Activated B cell treated with CpG ODN at 0.5 μM for 24 hours (primary cell): ENCODE measurements at regions not wholly inside any gene's neighbourhood (a gene's known extent, or its start where the extent isn't known, plus 50 kb on each side); places are given as distances from the start of the nearest gene placed in this dataset.

Experiments used
- ATAC-seq: fragments of 200-7000 bp; cut with Tn5 transposase; one replicate; pipeline ENCODE4 v1.10.0; 2021; ENCODE audit warnings: low read depth, mild to moderate bottlenecking, moderate library complexity
- CTCF ChIA-PET: fragments of 350-600 bp; sonication (Branson Sonifier 250); formaldehyde crosslinking; loops from one replicate; lab custom pipeline; 2021; ENCODE audit warnings: antibody characterized with exemption; lab: Charles Lee
- POLR2A ChIA-PET: fragments of 350-600 bp; sonication (Branson Sonifier 250); formaldehyde crosslinking; loops from one replicate; lab custom pipeline; 2021; ENCODE audit warnings: antibody characterized with exemption; lab: Charles Lee
- DNase-seq: peaks from one replicate; pipeline ENCODE4 v3.0.0; 2022
- H3K27ac Mint-ChIP-seq: one replicate; pipeline ENCODE4 v1.8.0; 2020; ENCODE audit warnings: mixed read lengths
- H3K27me3 Mint-ChIP-seq: one replicate; pipeline ENCODE4 v1.8.0; 2021; ENCODE audit warnings: mixed read lengths
- H3K36me3 Mint-ChIP-seq: one replicate; pipeline ENCODE4 v1.8.0; 2021; ENCODE audit warnings: low read depth, mixed read lengths
- H3K4me1 Mint-ChIP-seq: one replicate; pipeline ENCODE4 v1.8.0; 2021; ENCODE audit warnings: mixed read lengths
- H3K4me3 Mint-ChIP-seq: one replicate; pipeline ENCODE4 v1.8.0; 2020; ENCODE audit warnings: mild to moderate bottlenecking, mixed read lengths
- H3K9me3 Mint-ChIP-seq: one replicate; pipeline ENCODE4 v1.8.0; 2020; ENCODE audit warnings: mixed read lengths
- intact Hi-C: fragments of 100-400 bp; cut with micrococcal nuclease; formaldehyde crosslinking; loops from one replicate; pipeline ENCODE4 v1.15.1; 2024
- TF ChIP-seq, protein P1 (sequence below): fragments of 200-600 bp; IDR thresholded peaks from one replicate; pipeline ENCODE4 v1.8.0; 2022; ENCODE audit warnings: antibody characterized with exemption, mild to moderate bottlenecking

DNA sequence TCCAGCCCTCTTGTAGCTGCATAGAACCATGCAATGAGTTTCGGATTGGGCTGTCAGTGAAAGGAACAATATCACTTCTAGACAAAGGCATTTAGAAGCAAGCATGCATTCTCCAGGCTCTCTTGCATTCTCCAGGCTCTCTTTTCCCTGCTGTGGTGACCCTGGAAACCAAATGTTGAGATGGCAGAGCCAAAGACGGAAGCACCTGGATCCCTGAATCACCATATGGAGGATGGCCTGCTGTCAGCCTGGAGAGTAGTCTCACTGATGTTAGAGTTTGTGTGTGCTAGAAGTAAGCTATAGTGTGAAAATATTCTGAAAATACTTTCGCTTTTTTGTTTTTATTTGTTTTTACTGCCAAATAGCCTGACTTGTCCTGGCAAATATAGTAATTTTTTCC is 203.9 kb downstream of the C1D start:
- no peaks in the 10 kb centered on the region for H3K9me3 Mint-ChIP-seq
- TF ChIP-seq, protein P1, sequence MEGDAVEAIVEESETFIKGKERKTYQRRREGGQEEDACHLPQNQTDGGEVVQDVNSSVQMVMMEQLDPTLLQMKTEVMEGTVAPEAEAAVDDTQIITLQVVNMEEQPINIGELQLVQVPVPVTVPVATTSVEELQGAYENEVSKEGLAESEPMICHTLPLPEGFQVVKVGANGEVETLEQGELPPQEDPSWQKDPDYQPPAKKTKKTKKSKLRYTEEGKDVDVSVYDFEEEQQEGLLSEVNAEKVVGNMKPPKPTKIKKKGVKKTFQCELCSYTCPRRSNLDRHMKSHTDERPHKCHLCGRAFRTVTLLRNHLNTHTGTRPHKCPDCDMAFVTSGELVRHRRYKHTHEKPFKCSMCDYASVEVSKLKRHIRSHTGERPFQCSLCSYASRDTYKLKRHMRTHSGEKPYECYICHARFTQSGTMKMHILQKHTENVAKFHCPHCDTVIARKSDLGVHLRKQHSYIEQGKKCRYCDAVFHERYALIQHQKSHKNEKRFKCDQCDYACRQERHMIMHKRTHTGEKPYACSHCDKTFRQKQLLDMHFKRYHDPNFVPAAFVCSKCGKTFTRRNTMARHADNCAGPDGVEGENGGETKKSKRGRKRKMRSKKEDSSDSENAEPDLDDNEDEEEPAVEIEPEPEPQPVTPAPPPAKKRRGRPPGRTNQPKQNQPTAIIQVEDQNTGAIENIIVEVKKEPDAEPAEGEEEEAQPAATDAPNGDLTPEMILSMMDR, result no peak
- DNase-seq (no peak), ATAC-seq (no peak)
- CTCF ChIA-PET, result interaction anchor here (1.2 kb wide), 1 partner anchor 13 kb away, joined by 4 read pairs; no protein-coding TSS in a partner anchor
- POLR2A ChIA-PET, result no interaction called here
- no peak overlapping the region for H3K4me3 Mint-ChIP-seq
- intact Hi-C loops, result no loop called here
- no peak overlapping the region for H3K27ac Mint-ChIP-seq
- H3K36me3 Mint-ChIP-seq, result no peaks in the 10 kb centered on the region
- H3K27me3 Mint-ChIP-seq, result peaks cover 11% of the 10 kb centered on the region
- H3K4me1 Mint-ChIP-seq, result no peaks in the 10 kb centered on the region

DNA sequence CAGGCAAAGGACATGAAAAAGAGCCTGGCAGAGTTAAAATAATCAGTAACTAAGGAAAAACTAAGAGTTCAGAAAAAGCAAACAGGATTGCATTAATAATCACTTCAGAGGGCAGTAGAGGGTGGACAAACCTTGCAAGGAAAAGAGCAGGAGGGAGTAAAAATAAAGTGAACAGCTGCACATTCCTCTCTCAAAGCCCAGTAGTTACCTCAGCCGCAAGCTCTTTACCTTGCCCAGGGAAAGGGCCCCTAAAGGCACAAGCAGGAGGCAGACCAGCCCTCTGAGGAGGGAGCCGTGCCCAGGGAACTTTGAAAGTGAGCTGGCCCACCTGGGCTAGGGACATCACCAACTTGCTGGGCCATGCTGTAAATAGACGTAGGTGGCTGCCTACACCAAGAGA is 196.9 kb downstream of the C1D start:
- TF ChIP-seq, protein P1, result no peak
- ChIA-PET POLR2A (no interaction called here), CTCF (no interaction called here)
- intact Hi-C loops, result no loop called here
- H3K4me3 Mint-ChIP-seq, result no peak overlapping the region
- no peaks in the 10 kb centered on the region for H3K4me1 Mint-ChIP-seq
- ATAC-seq, result no peak
- H3K36me3 Mint-ChIP-seq, result no peaks in the 10 kb centered on the region
- peaks cover 27% of the 10 kb centered on the region for H3K27me3 Mint-ChIP-seq
- H3K9me3 Mint-ChIP-seq, result no peaks in the 10 kb centered on the region
- no peak overlapping the region for H3K27ac Mint-ChIP-seq
- no peak for DNase-seq

DNA sequence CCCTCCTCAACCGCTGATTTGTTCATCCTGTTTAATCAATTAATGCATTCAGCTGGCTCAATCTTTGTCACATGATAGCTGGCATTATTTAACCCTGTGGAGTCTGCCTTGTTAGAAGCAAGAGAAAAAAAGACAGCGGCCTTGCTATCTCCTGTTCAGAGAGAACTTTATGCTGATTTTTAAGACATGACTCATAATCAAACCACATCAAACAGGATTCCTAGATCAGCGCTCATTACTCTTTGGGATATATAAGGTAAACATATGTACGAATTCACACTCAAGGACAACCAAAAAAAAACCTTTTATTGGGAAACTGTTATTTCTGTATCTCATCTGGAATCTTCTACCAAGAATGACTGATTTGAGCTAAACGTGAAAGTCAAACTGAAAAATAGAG is 195.1 kb downstream of the C1D start:
- Mint-ChIP-seq H3K27me3 (peaks cover 26% of the 10 kb centered on the region), H3K36me3 (no peaks in the 10 kb centered on the region), H3K27ac (no peak overlapping the region), H3K9me3 (no peaks in the 10 kb centered on the region), H3K4me3 (no peak overlapping the region), H3K4me1 (no peaks in the 10 kb centered on the region)
- ATAC-seq (no peak), DNase-seq (no peak)
- ChIA-PET POLR2A (no interaction called here), CTCF (no interaction called here)
- intact Hi-C loops, result no loop called here
- TF ChIP-seq, protein P1, result no peak

DNA sequence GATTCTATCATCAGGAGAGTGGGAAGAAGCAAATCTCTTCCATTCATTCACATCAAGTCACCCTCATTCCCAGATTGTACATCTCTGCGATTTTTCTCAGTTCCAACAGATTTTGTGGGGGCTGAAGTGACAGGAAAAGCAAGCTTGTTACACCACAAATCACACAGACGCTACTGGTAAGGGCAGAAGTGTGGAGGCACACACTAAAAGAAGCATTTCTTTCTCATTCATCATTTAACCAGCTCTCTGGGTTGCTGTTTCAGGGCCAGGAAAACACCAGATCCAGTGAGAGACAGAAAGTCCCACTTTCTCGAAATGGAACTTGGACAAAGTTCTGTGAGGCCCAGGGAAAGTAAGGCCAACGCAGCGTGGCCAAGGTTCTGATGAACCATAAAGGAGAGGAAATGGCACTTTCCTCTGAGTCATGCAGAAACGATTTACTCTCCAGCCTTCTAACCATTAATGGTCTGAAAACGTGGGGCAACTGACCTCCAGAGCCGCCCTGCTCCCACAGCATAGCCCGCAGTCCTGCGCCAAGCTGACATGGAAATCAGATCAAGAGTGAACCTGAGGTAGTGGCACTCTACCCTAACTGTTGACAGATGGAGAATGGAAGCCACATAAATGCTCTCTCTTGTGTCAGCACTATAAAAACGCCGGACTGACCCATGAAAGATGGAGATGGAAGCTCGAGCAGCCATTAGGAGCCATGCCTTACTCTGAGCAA is 191.0 kb downstream of the C1D start:
- Mint-ChIP-seq H3K4me3 (no peak overlapping the region), H3K27ac (no peak overlapping the region), H3K36me3 (no peaks in the 10 kb centered on the region), H3K27me3 (peaks cover 29% of the 10 kb centered on the region), H3K9me3 (no peaks in the 10 kb centered on the region), H3K4me1 (no peaks in the 10 kb centered on the region)
- TF ChIP-seq, protein P1, result no peak
- no peak for ATAC-seq
- CTCF ChIA-PET, result interaction anchor here (1.0 kb wide), 1 partner anchor 12 kb away, joined by 3 read pairs; no protein-coding TSS in a partner anchor
- POLR2A ChIA-PET, result no interaction called here
- DNase-seq, result no peak
- intact Hi-C loops, result no loop called here

DNA sequence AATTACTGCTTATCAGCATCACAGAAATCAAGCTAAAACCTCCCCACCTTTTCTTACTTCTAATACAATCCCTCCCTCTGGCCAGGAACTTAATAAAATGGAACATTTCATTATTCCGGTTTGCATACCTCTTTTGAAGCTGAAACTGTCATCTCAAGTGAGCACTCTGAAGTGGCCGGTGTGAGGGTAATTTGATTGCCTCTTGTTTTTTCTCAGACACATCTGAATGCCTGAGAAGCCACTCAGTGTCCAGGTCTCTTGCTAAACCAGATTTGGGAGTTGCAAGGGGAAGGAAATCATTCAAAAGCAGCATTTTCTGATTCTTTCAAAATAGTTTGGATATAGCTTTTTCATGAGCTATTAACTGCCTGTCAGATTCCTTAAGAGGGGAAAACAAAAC is 190.3 kb downstream of the C1D start:
- intact Hi-C loops, result no loop called here
- Mint-ChIP-seq H3K27me3 (peaks cover 26% of the 10 kb centered on the region), H3K9me3 (no peaks in the 10 kb centered on the region), H3K27ac (no peak overlapping the region), H3K4me3 (no peak overlapping the region), H3K36me3 (no peaks in the 10 kb centered on the region), H3K4me1 (no peaks in the 10 kb centered on the region)
- DNase-seq (no peak), ATAC-seq (no peak)
- TF ChIP-seq, protein P1, result no peak
- POLR2A ChIA-PET, result no interaction called here
- CTCF ChIA-PET, result no interaction called here
